Islet of Langerhans (tissue), 1 donor: ENCODE measurements at regions not wholly inside any gene's neighbourhood (a gene's known extent, or its start where the extent isn't known, plus 50 kb on each side); places are given as distances from the start of the nearest gene placed in this dataset.

Experiments used
- FAIRE-seq: peaks from one replicate; lab custom pipeline; 2011; peaks lifted over from hg19 to GRCh38; lab: Jason Lieb, UNC

DNA sequence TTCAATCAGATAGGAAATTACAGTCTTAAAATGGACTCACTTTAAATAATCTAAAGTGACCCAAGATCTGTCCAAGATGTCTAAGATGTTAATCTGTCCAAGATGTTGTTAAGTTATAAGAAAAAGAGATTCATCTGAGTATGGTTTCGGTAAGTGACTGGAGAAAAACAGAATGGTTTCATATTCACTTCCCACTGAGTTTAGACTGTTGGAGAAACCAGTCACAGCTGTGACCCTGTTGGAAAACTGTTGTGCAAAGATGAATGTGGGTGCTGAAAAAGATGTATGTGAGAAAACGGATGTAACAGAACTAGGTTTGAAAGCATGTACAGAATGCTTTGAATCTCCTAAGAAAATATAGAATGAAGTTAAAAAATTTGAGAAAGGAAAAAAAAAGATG is 325.9 kb downstream of the COL12A1 start:
- FAIRE-seq = no peak

DNA sequence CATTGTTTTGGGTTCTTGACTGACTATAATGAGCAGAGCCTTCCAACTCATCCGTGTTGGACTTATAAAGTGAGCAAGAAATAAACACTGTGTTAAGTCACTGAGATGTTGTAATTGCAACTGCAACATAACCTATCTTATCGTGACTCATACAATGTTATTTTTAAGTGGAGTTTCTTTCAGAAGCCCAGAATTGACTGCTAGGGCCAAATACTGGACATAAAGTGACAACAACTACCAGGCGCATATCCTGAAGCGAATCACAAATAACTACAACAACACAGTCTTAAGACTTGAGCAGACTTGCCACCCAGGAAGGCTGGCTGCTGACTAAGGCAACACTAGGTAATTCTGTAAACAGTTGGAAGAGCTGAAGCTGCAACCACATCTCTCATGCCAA is 326.6 kb downstream of the COL12A1 start:
- no peak for FAIRE-seq

GRCh38 chr6:74875193-74875592 is 330.7 kb downstream of the COL12A1 start:
- no peak for FAIRE-seq

- FAIRE-seq = no peak
Measured at GRCh38 chr6:74872754-74873476, 332.9 kb downstream of the COL12A1 start.

GRCh38 chr6:74871757-74872156 is 334.1 kb downstream of the COL12A1 start:
- FAIRE-seq = no peak

- no peak for FAIRE-seq
Measured at GRCh38 chr6:74870403-74870802, 335.4 kb downstream of the COL12A1 start.

- no peak for FAIRE-seq
Measured at GRCh38 chr6:74867291-74867690, 338.6 kb downstream of the COL12A1 start.

GRCh38 chr6:74863968-74864367 is 341.9 kb downstream of the COL12A1 start:
- no peak for FAIRE-seq

DNA sequence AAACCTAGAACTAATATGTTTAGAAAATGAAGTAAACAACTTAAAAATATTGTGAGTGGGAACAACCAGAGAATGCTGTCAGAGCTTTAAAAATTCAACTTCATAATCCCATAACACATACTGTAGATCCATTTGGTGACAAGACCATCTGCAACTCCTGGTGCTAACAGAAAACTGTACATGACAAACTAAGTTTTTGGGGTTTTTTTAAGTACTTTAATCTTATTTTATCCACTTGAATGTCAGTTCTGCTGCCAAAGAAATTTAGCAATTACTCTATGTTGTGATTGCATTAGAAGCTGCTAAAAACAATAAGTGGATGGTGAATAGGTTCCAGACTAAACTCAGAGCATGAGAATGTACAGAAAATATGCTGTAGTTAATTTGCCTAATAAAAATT is 345.4 kb downstream of the COL12A1 start:
- FAIRE-seq = no peak

DNA sequence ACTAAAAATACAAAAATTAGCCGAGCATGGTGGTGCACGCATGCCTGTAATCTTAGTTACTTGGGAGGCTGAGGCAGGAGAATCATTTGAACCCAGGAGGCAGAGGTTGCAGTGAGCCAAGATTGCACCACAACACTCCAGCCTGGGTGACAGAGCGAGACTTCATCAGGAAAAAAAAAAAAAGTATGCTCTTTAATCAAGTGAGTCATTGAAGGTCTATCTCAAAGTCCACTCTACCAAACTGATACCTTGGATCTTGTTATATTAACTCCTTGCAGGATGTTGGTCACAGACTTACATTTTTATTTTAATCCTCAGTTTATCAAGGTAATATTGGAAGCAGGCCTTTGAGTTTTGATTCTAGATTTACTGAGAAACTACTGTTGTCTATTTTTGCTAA is 348.7 kb downstream of the COL12A1 start:
- no peak for FAIRE-seq

DNA sequence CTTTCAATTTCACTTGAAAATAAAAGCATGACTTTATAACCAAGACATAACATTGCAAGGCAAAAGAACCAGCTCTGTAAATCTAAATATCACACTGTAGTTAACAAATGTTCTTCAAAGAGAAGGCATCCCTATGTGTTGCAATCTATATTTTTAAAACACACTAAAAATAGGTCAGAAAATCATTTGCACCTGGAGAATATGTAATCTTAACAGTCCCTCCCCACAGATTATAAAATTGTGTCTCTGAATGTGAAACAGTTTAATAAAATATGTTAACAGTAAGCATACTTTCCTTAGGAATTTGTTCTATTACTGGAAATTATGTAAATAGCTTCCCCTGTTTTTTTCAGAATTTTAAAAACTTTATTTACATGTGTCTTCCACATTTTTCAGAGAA is 351.9 kb downstream of the COL12A1 start:
- no peak for FAIRE-seq

GRCh38 chr6:74851596-74851995 is 354.3 kb downstream of the COL12A1 start:
- FAIRE-seq = no peak

GRCh38 chr6:74840953-74841352 is 364.9 kb downstream of the COL12A1 start:
- no peak for FAIRE-seq

DNA sequence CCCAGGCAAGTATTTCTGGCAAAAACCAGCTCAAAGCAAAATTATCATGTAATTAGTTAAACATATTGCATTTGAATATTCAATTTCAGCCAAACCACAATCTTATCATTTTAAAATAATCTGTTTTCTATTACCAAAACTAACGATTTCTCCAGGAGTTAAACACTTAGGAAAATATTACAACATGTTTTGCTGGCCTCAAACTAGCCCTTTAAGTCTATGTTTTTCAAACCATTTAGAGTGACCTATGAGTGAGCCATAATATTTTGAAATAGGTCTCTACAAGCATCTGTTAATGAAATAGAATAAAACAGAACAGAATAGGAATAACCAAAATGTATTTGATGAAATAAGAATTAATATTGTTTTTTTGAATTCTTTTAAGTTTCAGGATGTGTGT is 370.9 kb downstream of the COL12A1 start:
- FAIRE-seq = no peak

- FAIRE-seq = no peak
Measured at GRCh38 chr6:74826263-74826662, 379.6 kb downstream of the COL12A1 start.

GRCh38 chr6:74814440-74814839 is 391.4 kb downstream of the COL12A1 start:
- FAIRE-seq = no peak

GRCh38 chr6:74807674-74808073 is 398.2 kb downstream of the COL12A1 start:
- FAIRE-seq = no peak

GRCh38 chr6:74805916-74806696 is 399.7 kb downstream of the COL12A1 start:
- no peak for FAIRE-seq

DNA sequence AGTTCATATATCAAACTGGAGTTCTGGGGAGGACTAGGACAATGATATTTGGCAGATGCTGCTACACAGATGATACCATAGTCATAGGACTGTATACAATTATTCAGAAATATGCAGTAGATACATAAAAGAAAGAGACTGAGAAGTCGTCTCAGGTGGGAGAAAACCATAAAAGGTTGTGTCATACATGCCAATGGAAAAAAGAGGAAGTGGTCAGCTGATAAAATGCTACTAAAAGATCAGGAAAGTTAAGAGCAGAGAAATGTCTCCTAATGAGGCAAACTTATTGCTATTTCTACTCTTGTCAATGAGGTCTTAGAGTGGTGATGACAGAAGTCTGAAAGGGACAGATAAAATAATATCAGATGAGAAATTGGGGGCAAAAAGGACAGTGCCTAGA is 407.6 kb downstream of the COL12A1 start:
- FAIRE-seq = no peak

- no peak for FAIRE-seq
Measured at GRCh38 chr6:74785236-74785635, 420.6 kb downstream of the COL12A1 start.

DNA sequence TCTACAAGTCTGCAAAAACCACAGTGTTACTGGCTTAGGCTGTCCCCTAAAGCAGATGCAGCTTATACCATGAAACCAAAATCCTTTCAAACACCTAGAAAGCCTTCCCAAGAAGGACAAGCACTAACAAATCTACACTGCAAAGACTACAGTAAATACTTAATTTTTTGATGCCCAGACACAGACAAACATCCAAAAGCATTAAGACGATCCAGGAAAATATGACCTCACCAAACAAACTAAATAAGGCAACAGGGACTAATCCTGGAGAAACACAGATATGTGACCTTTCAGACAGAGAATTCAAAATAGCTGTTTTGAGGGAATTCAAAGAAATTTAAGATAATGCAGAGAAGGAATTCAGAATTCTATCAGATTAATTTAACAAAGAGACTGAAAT is 423.5 kb downstream of the COL12A1 start:
- no peak for FAIRE-seq

- FAIRE-seq = no peak
Measured at GRCh38 chr6:74780831-74781230, 425.0 kb downstream of the COL12A1 start.

DNA sequence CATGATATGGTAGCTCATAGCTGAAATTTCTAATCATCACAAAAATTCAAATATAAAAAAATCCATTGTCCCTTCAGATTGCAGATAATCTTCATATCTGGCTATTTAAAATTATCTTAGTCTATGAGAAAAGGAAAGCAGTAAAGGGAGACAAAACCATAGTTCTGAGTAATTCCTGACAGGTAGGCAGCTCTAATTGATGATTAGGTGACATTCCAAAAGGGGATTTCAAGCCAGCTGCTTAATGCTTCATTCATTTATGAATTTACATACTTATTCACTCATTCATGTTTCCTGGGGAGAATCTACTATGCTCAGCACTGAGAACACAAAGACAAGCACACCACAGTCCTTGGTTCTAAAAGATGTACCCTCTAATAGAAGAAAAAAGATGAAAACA is 437.1 kb downstream of the COL12A1 start:
- no peak for FAIRE-seq

DNA sequence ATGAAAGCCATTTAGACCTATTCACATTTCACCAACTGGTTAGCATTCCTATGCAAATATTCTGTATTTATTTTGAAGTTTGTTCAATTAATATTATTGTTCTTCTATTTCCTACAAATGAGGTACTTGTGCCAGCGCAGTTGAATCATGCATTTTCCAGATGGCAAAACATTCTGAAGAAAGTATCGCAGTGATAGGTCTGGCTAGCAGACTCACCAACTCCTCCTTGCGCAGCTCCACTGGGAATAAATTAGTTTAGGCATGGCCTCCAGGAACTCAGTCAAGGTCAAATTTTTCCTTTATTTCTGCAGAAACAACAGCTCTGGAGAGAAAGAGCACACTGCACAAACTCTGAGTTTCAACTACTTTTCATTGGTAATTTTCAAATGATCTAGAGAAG is 437.7 kb downstream of the COL12A1 start:
- FAIRE-seq = no peak
